WTC11 (cell line): ENCODE measurements at regions not wholly inside any gene's neighbourhood (a gene's known extent, or its start where the extent isn't known, plus 50 kb on each side); places are given as distances from the start of the nearest gene placed in this dataset.

Experiments used
- ATAC-seq: fragments of 200-7000 bp; cut with Tn5 transposase; 2 replicates; pipeline ENCODE4 v1.10.0; 2021; ENCODE audit warnings: mild to moderate bottlenecking, moderate library complexity
- CTCF ChIA-PET: fragments of 300-600 bp; sonication (Branson Sonifier 250); formaldehyde crosslinking; loops from one replicate; lab custom pipeline; 2021; ENCODE audit warnings: antibody characterized with exemption; lab: Charles Lee
- POLR2A ChIA-PET: fragments of 350-600 bp; sonication (Branson Sonifier 250); formaldehyde crosslinking; loops from one replicate; lab custom pipeline; 2021; ENCODE audit warnings: antibody characterized with exemption; lab: Charles Lee
- DNase-seq: peaks from one replicate; pipeline ENCODE4 v3.0.0; 2021; ENCODE audit warnings: low spot score
- H3K27ac Mint-ChIP-seq: 2 replicates; pipeline ENCODE4 v1.8.0; 2021; ENCODE audit warnings: mixed read lengths
- H3K27me3 Mint-ChIP-seq: 2 replicates; pipeline ENCODE4 v1.8.0; 2021; ENCODE audit warnings: low read depth, mild to moderate bottlenecking, moderate library complexity, mixed read lengths
- H3K36me3 Mint-ChIP-seq: 2 replicates; pipeline ENCODE4 v1.8.0; 2021; ENCODE audit warnings: mixed read lengths
- H3K4me1 Mint-ChIP-seq: 2 replicates; pipeline ENCODE4 v1.8.0; 2022; ENCODE audit warnings: mixed read lengths
- H3K4me3 Mint-ChIP-seq: 2 replicates; pipeline ENCODE4 v1.8.0; 2021; ENCODE audit warnings: mild to moderate bottlenecking, moderate library complexity, mixed read lengths
- H3K9me3 Mint-ChIP-seq: 2 replicates; pipeline ENCODE4 v1.8.0; 2021; ENCODE audit warnings: mixed read lengths
- CREB1 ChIP-seq: sonication (generic); formaldehyde crosslinking; IDR thresholded peaks from 2 replicates; pipeline ENCODE4 v1.8.0; 2023; ENCODE audit warnings: mild to moderate bottlenecking, missing genetic modification reagents
- ESRRA ChIP-seq: sonication (generic); formaldehyde crosslinking; IDR thresholded peaks from 2 replicates; pipeline ENCODE4 v1.8.1; 2022; ENCODE audit warnings: mild to moderate bottlenecking, missing genetic modification reagents, borderline replicate concordance
- FOXP1 ChIP-seq: sonication (generic); formaldehyde crosslinking; IDR thresholded peaks from 2 replicates; pipeline ENCODE4 v1.8.0; 2022; ENCODE audit warnings: missing genetic modification reagents, mild to moderate bottlenecking, moderate library complexity, borderline replicate concordance
- GTF2I ChIP-seq: fragments of 250-450 bp; sonication (Bioruptor Pico); conservative IDR thresholded peaks from 2 replicates; pipeline ENCODE4 v1.4.0; 2021; ENCODE audit warnings: mild to moderate bottlenecking
- MXD4 ChIP-seq: fragments of 250-450 bp; sonication (Bioruptor Pico); IDR thresholded peaks from 2 replicates; pipeline ENCODE4 v1.8.0; 2021; ENCODE audit warnings: mild to moderate bottlenecking, moderate library complexity, borderline replicate concordance
- NR1H2 ChIP-seq: sonication (generic); formaldehyde crosslinking; IDR thresholded peaks from 2 replicates; pipeline ENCODE4 v1.9.0; 2021; ENCODE audit warnings: mild to moderate bottlenecking, moderate library complexity, missing genetic modification reagents
- OVOL2 ChIP-seq: fragments of 250-450 bp; sonication (Bioruptor Pico); IDR thresholded peaks from 2 replicates; pipeline ENCODE4 v1.9.0; 2021; ENCODE audit warnings: mild to moderate bottlenecking, borderline replicate concordance
- SOX15 ChIP-seq: fragments of 250-450 bp; sonication (Bioruptor Pico); IDR thresholded peaks from 2 replicates; pipeline ENCODE4 v1.9.0; 2021; ENCODE audit warnings: mild to moderate bottlenecking
- TCF7 ChIP-seq: sonication (generic); formaldehyde crosslinking; IDR thresholded peaks from 2 replicates; pipeline ENCODE4 v1.8.0; 2022; ENCODE audit warnings: mild to moderate bottlenecking, low read depth, missing genetic modification reagents, moderate library complexity
- TEAD4 ChIP-seq: sonication (generic); formaldehyde crosslinking; IDR thresholded peaks from 2 replicates; pipeline ENCODE4 v1.8.0; 2022; ENCODE audit warnings: mild to moderate bottlenecking, missing genetic modification reagents
- TP53 ChIP-seq: sonication (generic); formaldehyde crosslinking; IDR thresholded peaks from 2 replicates; pipeline ENCODE4 v1.8.1; 2023; ENCODE audit warnings: mild to moderate bottlenecking, missing genetic modification reagents
- ZNF219 ChIP-seq: sonication (generic); formaldehyde crosslinking; IDR thresholded peaks from 2 replicates; pipeline ENCODE4 v1.8.0; 2023; ENCODE audit warnings: missing genetic modification reagents, mild to moderate bottlenecking, borderline replicate concordance
- ZNF396 ChIP-seq: fragments of 250-450 bp; sonication (Bioruptor Pico); IDR thresholded peaks from 2 replicates; pipeline ENCODE4 v1.8.0; 2021; ENCODE audit warnings: mild to moderate bottlenecking, moderate library complexity, borderline replicate concordance
- TF ChIP-seq, protein P1 (sequence below): sonication (generic); formaldehyde crosslinking; IDR thresholded peaks from 2 replicates; pipeline ENCODE4 v1.8.1; 2023; ENCODE audit warnings: mild to moderate bottlenecking, missing genetic modification reagents, borderline replicate concordance
- TF ChIP-seq, protein P2 (sequence below): sonication (generic); formaldehyde crosslinking; IDR thresholded peaks from 2 replicates; pipeline ENCODE4 v1.8.1; 2023; ENCODE audit warnings: mild to moderate bottlenecking, missing genetic modification reagents, moderate library complexity
- TF ChIP-seq, protein P3 (sequence below): sonication (generic); formaldehyde crosslinking; IDR thresholded peaks from 2 replicates; pipeline ENCODE4 v1.8.0; 2022; ENCODE audit warnings: mild to moderate bottlenecking, missing genetic modification reagents
- TF ChIP-seq, protein P4 (sequence below): sonication (generic); formaldehyde crosslinking; IDR thresholded peaks from 2 replicates; pipeline ENCODE4 v1.8.0; 2022; ENCODE audit warnings: mild to moderate bottlenecking, missing genetic modification reagents
- TF ChIP-seq, protein P5 (sequence below): fragments of 250-450 bp; sonication (Bioruptor Pico); IDR thresholded peaks from 2 replicates; pipeline ENCODE4 v1.9.0; 2021; ENCODE audit warnings: mild to moderate bottlenecking, borderline replicate concordance
- TF ChIP-seq, protein P6 (sequence below): sonication (generic); formaldehyde crosslinking; IDR thresholded peaks from 2 replicates; pipeline ENCODE4 v1.8.0; 2023; ENCODE audit warnings: missing genetic modification reagents, mild to moderate bottlenecking, borderline replicate concordance

DNA sequence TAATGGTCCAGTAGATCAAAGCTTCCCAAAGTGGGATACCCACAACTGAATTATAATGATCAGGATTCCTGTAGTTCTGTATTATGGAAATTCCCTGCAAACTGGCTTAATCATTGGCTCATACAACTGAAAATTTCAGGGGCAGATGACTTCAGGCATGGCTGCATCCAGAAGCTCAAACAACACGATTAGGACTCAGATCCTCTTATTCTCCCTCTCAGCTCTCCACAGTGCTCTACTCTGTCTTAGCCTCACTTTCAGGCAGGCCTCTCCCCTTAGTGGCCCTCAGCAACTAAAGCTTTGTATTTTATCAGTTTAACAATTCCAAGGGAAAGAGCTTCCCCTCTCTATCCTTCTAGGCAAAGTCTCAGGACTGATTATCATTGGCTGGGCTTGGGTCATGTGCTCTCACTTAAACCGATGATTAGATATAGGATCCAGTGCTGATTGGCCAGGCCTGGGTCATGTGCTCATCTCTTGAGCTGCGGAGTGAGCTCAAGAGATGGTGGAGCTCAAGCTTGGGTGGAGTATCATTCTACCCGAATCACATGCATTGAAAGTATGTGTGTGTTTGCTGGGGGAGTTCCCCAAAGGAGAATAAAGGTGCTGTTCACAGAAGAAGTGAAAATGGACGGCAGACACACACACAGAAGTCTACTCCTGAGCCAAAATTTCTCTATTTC, 57.9 kb upstream of the RUNX3 start:
- peaks cover 10% of the 10 kb centered on the region for H3K9me3 Mint-ChIP-seq
- DNase-seq (no peak), ATAC-seq (no peak)
- peaks cover 14% of the 10 kb centered on the region for H3K4me1 Mint-ChIP-seq
- H3K27ac Mint-ChIP-seq, result no peak overlapping the region
- no peaks in the 10 kb centered on the region for H3K36me3 Mint-ChIP-seq
- H3K4me3 Mint-ChIP-seq, result no peak overlapping the region
- TF ChIP-seq TP53 (CRISPR knock-in tag), result no peak
- TF ChIP-seq GTF2I (CRISPR knock-in tag), result no peak
- TF ChIP-seq OVOL2 (CRISPR knock-in tag), result no peak
- no peak for TF ChIP-seq NR1H2
- TF ChIP-seq, protein P1, sequence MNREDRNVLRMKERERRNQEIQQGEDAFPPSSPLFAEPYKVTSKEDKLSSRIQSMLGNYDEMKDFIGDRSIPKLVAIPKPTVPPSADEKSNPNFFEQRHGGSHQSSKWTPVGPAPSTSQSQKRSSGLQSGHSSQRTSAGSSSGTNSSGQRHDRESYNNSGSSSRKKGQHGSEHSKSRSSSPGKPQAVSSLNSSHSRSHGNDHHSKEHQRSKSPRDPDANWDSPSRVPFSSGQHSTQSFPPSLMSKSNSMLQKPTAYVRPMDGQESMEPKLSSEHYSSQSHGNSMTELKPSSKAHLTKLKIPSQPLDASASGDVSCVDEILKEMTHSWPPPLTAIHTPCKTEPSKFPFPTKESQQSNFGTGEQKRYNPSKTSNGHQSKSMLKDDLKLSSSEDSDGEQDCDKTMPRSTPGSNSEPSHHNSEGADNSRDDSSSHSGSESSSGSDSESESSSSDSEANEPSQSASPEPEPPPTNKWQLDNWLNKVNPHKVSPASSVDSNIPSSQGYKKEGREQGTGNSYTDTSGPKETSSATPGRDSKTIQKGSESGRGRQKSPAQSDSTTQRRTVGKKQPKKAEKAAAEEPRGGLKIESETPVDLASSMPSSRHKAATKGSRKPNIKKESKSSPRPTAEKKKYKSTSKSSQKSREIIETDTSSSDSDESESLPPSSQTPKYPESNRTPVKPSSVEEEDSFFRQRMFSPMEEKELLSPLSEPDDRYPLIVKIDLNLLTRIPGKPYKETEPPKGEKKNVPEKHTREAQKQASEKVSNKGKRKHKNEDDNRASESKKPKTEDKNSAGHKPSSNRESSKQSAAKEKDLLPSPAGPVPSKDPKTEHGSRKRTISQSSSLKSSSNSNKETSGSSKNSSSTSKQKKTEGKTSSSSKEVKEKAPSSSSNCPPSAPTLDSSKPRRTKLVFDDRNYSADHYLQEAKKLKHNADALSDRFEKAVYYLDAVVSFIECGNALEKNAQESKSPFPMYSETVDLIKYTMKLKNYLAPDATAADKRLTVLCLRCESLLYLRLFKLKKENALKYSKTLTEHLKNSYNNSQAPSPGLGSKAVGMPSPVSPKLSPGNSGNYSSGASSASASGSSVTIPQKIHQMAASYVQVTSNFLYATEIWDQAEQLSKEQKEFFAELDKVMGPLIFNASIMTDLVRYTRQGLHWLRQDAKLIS (CRISPR knock-in tag), result no peak
- no peak for TF ChIP-seq ZNF219 (CRISPR knock-in tag)
- TF ChIP-seq TCF7 (CRISPR knock-in tag), result no peak
- TF ChIP-seq, protein P2, sequence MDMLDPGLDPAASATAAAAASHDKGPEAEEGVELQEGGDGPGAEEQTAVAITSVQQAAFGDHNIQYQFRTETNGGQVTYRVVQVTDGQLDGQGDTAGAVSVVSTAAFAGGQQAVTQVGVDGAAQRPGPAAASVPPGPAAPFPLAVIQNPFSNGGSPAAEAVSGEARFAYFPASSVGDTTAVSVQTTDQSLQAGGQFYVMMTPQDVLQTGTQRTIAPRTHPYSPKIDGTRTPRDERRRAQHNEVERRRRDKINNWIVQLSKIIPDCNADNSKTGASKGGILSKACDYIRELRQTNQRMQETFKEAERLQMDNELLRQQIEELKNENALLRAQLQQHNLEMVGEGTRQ, result peak; percentile 73
- no peak for TF ChIP-seq CREB1
- no peak for TF ChIP-seq SOX15 (CRISPR knock-in tag)
- TF ChIP-seq ZNF396 (CRISPR knock-in tag), result no peak
- no peak for TF ChIP-seq TEAD4
- TF ChIP-seq, protein P3, sequence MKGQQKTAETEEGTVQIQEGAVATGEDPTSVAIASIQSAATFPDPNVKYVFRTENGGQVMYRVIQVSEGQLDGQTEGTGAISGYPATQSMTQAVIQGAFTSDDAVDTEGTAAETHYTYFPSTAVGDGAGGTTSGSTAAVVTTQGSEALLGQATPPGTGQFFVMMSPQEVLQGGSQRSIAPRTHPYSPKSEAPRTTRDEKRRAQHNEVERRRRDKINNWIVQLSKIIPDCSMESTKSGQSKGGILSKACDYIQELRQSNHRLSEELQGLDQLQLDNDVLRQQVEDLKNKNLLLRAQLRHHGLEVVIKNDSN (CRISPR knock-in tag), result 0 out of 2 replicates have a peak, but pooled peaks have one; percentile 45
- ChIA-PET POLR2A (no interaction called here), CTCF (interaction anchor here (0.6 to 1.2 kb wide), 2 partner anchors 49 to 1149 kb away, joined by 4 to 6 read pairs; no protein-coding TSS in a partner anchor)
- H3K27me3 Mint-ChIP-seq, result no peaks in the 10 kb centered on the region; the same call in 1 of the 2 replicates

DNA sequence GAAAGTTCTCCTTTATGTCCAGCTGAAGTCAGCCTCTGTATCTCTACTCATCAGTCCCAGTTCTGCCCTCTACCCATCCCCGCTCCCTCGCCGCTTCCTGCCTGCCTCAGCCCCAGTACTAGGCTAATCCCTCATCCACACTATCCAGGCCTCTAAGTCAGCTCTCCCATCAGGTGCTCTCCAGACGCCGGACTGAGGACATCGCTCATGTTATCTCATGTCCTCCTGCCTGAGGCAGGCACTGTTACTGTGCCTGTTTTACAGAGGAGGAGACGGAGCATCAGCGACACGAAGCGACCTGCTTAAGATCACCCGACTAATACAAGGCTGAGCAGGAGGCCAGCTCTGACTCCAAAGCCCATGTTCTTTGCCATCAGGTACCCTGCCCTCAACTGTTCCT, 57.3 kb upstream of the RUNX3 start:
- ChIA-PET CTCF (interaction anchor here (0.6 to 1.2 kb wide), 3 partner anchors 50 to 1148 kb away, joined by 4 to 6 read pairs (median 4); no protein-coding TSS in a partner anchor), POLR2A (no interaction called here)
- H3K9me3 Mint-ChIP-seq, result peaks cover 10% of the 10 kb centered on the region
- no peak for DNase-seq
- no peaks in the 10 kb centered on the region for H3K36me3 Mint-ChIP-seq
- no peak for ATAC-seq
- no peak overlapping the region for H3K27ac Mint-ChIP-seq
- H3K4me3 Mint-ChIP-seq, result no peak overlapping the region
- H3K4me1 Mint-ChIP-seq, result peaks cover 14% of the 10 kb centered on the region
- no peaks in the 10 kb centered on the region; the same call in 1 of the 2 replicates for H3K27me3 Mint-ChIP-seq
- TF ChIP-seq, protein P4, sequence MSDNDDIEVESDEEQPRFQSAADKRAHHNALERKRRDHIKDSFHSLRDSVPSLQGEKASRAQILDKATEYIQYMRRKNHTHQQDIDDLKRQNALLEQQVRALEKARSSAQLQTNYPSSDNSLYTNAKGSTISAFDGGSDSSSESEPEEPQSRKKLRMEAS (CRISPR knock-in tag), result no peak
- TF ChIP-seq, protein P5, sequence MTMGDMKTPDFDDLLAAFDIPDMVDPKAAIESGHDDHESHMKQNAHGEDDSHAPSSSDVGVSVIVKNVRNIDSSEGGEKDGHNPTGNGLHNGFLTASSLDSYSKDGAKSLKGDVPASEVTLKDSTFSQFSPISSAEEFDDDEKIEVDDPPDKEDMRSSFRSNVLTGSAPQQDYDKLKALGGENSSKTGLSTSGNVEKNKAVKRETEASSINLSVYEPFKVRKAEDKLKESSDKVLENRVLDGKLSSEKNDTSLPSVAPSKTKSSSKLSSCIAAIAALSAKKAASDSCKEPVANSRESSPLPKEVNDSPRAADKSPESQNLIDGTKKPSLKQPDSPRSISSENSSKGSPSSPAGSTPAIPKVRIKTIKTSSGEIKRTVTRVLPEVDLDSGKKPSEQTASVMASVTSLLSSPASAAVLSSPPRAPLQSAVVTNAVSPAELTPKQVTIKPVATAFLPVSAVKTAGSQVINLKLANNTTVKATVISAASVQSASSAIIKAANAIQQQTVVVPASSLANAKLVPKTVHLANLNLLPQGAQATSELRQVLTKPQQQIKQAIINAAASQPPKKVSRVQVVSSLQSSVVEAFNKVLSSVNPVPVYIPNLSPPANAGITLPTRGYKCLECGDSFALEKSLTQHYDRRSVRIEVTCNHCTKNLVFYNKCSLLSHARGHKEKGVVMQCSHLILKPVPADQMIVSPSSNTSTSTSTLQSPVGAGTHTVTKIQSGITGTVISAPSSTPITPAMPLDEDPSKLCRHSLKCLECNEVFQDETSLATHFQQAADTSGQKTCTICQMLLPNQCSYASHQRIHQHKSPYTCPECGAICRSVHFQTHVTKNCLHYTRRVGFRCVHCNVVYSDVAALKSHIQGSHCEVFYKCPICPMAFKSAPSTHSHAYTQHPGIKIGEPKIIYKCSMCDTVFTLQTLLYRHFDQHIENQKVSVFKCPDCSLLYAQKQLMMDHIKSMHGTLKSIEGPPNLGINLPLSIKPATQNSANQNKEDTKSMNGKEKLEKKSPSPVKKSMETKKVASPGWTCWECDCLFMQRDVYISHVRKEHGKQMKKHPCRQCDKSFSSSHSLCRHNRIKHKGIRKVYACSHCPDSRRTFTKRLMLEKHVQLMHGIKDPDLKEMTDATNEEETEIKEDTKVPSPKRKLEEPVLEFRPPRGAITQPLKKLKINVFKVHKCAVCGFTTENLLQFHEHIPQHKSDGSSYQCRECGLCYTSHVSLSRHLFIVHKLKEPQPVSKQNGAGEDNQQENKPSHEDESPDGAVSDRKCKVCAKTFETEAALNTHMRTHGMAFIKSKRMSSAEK, result no peak
- no peak for TF ChIP-seq MXD4 (CRISPR knock-in tag)
- TF ChIP-seq, protein P6, sequence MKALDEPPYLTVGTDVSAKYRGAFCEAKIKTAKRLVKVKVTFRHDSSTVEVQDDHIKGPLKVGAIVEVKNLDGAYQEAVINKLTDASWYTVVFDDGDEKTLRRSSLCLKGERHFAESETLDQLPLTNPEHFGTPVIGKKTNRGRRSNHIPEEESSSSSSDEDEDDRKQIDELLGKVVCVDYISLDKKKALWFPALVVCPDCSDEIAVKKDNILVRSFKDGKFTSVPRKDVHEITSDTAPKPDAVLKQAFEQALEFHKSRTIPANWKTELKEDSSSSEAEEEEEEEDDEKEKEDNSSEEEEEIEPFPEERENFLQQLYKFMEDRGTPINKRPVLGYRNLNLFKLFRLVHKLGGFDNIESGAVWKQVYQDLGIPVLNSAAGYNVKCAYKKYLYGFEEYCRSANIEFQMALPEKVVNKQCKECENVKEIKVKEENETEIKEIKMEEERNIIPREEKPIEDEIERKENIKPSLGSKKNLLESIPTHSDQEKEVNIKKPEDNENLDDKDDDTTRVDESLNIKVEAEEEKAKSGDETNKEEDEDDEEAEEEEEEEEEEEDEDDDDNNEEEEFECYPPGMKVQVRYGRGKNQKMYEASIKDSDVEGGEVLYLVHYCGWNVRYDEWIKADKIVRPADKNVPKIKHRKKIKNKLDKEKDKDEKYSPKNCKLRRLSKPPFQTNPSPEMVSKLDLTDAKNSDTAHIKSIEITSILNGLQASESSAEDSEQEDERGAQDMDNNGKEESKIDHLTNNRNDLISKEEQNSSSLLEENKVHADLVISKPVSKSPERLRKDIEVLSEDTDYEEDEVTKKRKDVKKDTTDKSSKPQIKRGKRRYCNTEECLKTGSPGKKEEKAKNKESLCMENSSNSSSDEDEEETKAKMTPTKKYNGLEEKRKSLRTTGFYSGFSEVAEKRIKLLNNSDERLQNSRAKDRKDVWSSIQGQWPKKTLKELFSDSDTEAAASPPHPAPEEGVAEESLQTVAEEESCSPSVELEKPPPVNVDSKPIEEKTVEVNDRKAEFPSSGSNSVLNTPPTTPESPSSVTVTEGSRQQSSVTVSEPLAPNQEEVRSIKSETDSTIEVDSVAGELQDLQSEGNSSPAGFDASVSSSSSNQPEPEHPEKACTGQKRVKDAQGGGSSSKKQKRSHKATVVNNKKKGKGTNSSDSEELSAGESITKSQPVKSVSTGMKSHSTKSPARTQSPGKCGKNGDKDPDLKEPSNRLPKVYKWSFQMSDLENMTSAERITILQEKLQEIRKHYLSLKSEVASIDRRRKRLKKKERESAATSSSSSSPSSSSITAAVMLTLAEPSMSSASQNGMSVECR (CRISPR knock-in tag), result no peak
- TF ChIP-seq FOXP1 (CRISPR knock-in tag), result no peak
- TF ChIP-seq, protein P2, result no peak
- TF ChIP-seq ESRRA (CRISPR knock-in tag), result no peak
